Nephron (organoid): ENCODE measurements at regions not wholly inside any gene's neighbourhood (a gene's known extent, or its start where the extent isn't known, plus 50 kb on each side); places are given as distances from the start of the nearest gene placed in this dataset.

Experiments used
- H3K27ac Mint-ChIP-seq, 3 experiments: 2 replicates each; pipeline ENCODE4 v1.8.0; 2020; ENCODE audit warnings: mixed read lengths in 3 of 3, mild to moderate bottlenecking in 2 of 3, moderate library complexity in 1 of 3
- H3K27me3 Mint-ChIP-seq: 2 replicates; pipeline ENCODE4 v1.8.0; 2021; ENCODE audit warnings: low read depth, mild to moderate bottlenecking, moderate library complexity, mixed read lengths
- H3K36me3 Mint-ChIP-seq: 2 replicates; pipeline ENCODE4 v1.8.0; 2020; ENCODE audit warnings: low read depth, mixed read lengths
- H3K4me1 Mint-ChIP-seq: 2 replicates; pipeline ENCODE4 v1.8.0; 2020; ENCODE audit warnings: mixed read lengths
- H3K4me3 Mint-ChIP-seq, 3 experiments: 2 replicates each; pipeline ENCODE4 v1.8.0; 2020; ENCODE audit warnings: mild to moderate bottlenecking in 3 of 3, mixed read lengths in 3 of 3, moderate library complexity in 2 of 3
- H3K9me3 Mint-ChIP-seq: 2 replicates; pipeline ENCODE4 v1.8.0; 2020; ENCODE audit warnings: mixed read lengths
- TF ChIP-seq, protein P1 (sequence below), 3 experiments: fragments of 200-600 bp; sonication (generic); IDR thresholded peaks; one replicate each; pipeline ENCODE4 v1.5.0; 2021; ENCODE audit warnings: antibody characterized with exemption in 3 of 3; ENCODE audit not compliant: unreplicated experiment in 3 of 3

DNA sequence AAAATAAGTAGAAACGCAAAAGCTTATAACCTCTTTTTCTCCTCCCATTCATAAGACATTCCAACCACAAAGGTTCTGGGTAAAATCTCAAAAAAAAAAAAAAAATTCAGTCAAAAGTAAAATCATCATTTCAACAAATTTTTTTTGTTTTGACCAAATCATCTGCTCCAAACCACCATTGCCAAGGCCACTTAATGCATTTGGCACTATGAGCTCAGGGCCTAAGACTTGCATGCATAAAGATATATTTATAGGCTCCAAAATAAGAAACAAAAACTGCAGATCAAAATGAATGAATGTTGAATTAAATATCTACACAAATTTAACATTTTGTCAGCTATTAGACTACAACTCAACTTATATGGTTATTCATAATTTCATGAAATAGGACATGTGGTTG is 331.1 kb upstream of the NFIA start:
- TF ChIP-seq, protein P1, sequence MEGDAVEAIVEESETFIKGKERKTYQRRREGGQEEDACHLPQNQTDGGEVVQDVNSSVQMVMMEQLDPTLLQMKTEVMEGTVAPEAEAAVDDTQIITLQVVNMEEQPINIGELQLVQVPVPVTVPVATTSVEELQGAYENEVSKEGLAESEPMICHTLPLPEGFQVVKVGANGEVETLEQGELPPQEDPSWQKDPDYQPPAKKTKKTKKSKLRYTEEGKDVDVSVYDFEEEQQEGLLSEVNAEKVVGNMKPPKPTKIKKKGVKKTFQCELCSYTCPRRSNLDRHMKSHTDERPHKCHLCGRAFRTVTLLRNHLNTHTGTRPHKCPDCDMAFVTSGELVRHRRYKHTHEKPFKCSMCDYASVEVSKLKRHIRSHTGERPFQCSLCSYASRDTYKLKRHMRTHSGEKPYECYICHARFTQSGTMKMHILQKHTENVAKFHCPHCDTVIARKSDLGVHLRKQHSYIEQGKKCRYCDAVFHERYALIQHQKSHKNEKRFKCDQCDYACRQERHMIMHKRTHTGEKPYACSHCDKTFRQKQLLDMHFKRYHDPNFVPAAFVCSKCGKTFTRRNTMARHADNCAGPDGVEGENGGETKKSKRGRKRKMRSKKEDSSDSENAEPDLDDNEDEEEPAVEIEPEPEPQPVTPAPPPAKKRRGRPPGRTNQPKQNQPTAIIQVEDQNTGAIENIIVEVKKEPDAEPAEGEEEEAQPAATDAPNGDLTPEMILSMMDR (IDR thresholded peaks at IDR 0.05; ENCODE audit: unreplicated experiment in 3 of 3), result no peak
- no peak overlapping the region for H3K27ac Mint-ChIP-seq
- H3K36me3 Mint-ChIP-seq, result no peaks in the 10 kb centered on the region
- H3K27me3 Mint-ChIP-seq, result no peaks in the 10 kb centered on the region
- H3K4me3 Mint-ChIP-seq, result no peak overlapping the region
- peaks cover 15% of the 10 kb centered on the region for H3K9me3 Mint-ChIP-seq
- peaks cover 29% of the 10 kb centered on the region for H3K4me1 Mint-ChIP-seq

- no peaks in the 10 kb centered on the region for H3K27me3 Mint-ChIP-seq
- TF ChIP-seq, protein P1 (IDR thresholded peaks at IDR 0.05; ENCODE audit: unreplicated experiment in 3 of 3), result no peak
- no peaks in the 10 kb centered on the region for H3K36me3 Mint-ChIP-seq
- H3K4me1 Mint-ChIP-seq, result peaks cover 32% of the 10 kb centered on the region
- H3K27ac Mint-ChIP-seq, result peak overlapping the region; percentile 30 to 79 (median 72)
- peaks cover 15% of the 10 kb centered on the region for H3K9me3 Mint-ChIP-seq
- H3K4me3 Mint-ChIP-seq, result no peak overlapping the region
Observed at GRCh38 chr1:60747353-60747752, 335.0 kb upstream of the NFIA start.

GRCh38 chr1:60746278-60746791 is 336.0 kb upstream of the NFIA start:
- Mint-ChIP-seq H3K27ac (peak overlapping the region; percentile 79 to 98 (median 95)), H3K27me3 (no peaks in the 10 kb centered on the region), H3K36me3 (no peaks in the 10 kb centered on the region), H3K4me3 (peak overlapping the region in 2 of 3 experiments; percentile 18 to 50), H3K4me1 (peaks cover 39% of the 10 kb centered on the region), H3K9me3 (peaks cover 15% of the 10 kb centered on the region)
- TF ChIP-seq, protein P1 (IDR thresholded peaks at IDR 0.05; ENCODE audit: unreplicated experiment in 3 of 3), result no peak

GRCh38 chr1:60745484-60745883 is 336.9 kb upstream of the NFIA start:
- Mint-ChIP-seq H3K36me3 (no peaks in the 10 kb centered on the region), H3K4me1 (peaks cover 39% of the 10 kb centered on the region)

DNA sequence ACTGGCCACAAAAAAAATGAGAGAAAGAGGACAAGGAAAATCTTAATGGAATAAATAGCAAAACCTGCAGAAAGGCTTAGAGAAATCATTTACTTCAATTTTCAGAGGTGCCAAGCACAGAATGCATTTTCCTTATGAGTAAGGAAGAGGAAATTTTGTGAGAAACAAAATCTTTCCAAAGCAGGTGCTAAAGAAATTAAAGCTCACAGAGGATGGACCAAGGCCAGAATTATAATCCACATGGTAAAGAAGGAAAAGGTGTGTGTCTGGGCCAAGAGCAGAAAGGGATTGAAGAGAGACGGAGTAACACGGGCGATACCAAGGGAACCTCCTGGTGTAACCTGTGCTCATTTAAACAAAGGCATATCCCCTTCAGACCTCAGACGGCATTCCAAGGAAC is 340.0 kb upstream of the NFIA start:
- peaks cover 31% of the 10 kb centered on the region for H3K4me1 Mint-ChIP-seq
- no peak overlapping the region for H3K4me3 Mint-ChIP-seq
- TF ChIP-seq, protein P1 (IDR thresholded peaks at IDR 0.05; ENCODE audit: unreplicated experiment in 3 of 3), result no peak
- H3K27me3 Mint-ChIP-seq, result no peaks in the 10 kb centered on the region
- H3K27ac Mint-ChIP-seq, result peak overlapping the region in 1 of 3 experiments; percentile 17
- peaks cover 5% of the 10 kb centered on the region for H3K9me3 Mint-ChIP-seq
- H3K36me3 Mint-ChIP-seq, result no peaks in the 10 kb centered on the region

More at GRCh38 chr1:60745484-60745883, 336.9 kb upstream of the NFIA start:
- TF ChIP-seq, protein P1 (IDR thresholded peaks at IDR 0.05; ENCODE audit: unreplicated experiment in 3 of 3), result no peak
- Mint-ChIP-seq H3K4me3 (no peak overlapping the region), H3K27ac (peak overlapping the region; percentile 61 to 95 (median 79)), H3K27me3 (no peaks in the 10 kb centered on the region), H3K9me3 (peaks cover 15% of the 10 kb centered on the region)

DNA sequence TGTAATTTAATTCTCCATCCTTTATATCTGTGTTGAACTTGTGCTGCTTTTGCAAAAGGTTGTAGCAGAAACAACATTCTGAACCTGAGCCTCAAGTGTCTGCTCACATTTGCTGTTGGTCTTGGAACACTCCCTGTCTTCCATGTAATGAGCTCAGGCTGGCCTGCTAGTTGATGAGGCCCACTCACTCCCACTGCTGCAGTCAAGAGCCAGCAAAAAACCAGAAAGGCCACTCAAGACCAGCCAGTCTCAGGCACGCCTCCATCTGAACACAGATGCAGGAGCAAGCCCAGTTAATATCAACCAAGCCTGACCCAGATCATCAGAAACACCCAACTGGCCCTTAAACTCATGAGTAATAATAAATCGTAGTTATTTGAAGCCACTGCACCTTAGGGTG is 342.2 kb upstream of the NFIA start:
- TF ChIP-seq, protein P1 (IDR thresholded peaks at IDR 0.05; ENCODE audit: unreplicated experiment in 3 of 3), result no peak
- Mint-ChIP-seq H3K4me1 (peaks cover 12% of the 10 kb centered on the region), H3K27ac (peak overlapping the region in 2 of 3 experiments; percentile 22 to 49), H3K4me3 (no peak overlapping the region), H3K36me3 (no peaks in the 10 kb centered on the region), H3K27me3 (no peaks in the 10 kb centered on the region), H3K9me3 (no peaks in the 10 kb centered on the region)
